Uterus (tissue), 2 donors: ENCODE measurements at regions not wholly inside any gene's neighbourhood (a gene's known extent, or its start where the extent isn't known, plus 50 kb on each side); places are given as distances from the start of the nearest gene placed in this dataset.

Source experiments
- POLR2A ChIP-seq, 2 donors: fragments of 450-650 bp; IDR thresholded peaks; one replicate each; pipeline ENCODE4 v1.6.1; 2016; ENCODE audit warnings: antibody characterized with exemption in 2 of 2, mild to moderate bottlenecking in 1 of 2, moderate library complexity in 1 of 2
- TF ChIP-seq, protein P1 (sequence below), 4 experiments: fragments of 200-600 bp in 2 of 4; fragments of 450-650 bp in 2 of 4; sonication (generic) in 2 of 4; IDR thresholded peaks; one replicate each; pipeline ENCODE4 v1.5.1; 2016 to 2019; ENCODE audit warnings: antibody characterized with exemption in 4 of 4, mild to moderate bottlenecking in 2 of 4, moderate library complexity in 1 of 4

DNA sequence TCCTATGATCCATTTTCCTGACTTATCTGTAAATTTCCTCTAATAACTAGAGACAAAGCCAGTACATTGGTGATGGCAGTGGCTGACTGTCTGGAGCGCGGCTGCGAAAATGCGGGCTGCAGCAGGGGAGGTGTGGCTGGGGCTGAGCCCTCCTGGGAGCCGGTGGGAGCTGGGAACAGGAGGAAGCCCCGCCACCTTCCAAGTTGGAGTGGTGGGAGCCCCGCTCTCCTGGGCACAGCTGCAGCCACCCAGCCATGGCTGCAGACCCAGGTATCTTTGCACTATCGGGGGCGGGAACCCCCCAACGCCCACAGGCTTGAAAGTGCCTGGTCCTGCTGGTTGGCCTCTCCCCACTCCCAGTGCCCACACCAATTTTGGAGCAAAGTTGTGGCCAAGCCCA, 633.0 kb upstream of the TMEFF2 start:
- TF ChIP-seq, protein P1, sequence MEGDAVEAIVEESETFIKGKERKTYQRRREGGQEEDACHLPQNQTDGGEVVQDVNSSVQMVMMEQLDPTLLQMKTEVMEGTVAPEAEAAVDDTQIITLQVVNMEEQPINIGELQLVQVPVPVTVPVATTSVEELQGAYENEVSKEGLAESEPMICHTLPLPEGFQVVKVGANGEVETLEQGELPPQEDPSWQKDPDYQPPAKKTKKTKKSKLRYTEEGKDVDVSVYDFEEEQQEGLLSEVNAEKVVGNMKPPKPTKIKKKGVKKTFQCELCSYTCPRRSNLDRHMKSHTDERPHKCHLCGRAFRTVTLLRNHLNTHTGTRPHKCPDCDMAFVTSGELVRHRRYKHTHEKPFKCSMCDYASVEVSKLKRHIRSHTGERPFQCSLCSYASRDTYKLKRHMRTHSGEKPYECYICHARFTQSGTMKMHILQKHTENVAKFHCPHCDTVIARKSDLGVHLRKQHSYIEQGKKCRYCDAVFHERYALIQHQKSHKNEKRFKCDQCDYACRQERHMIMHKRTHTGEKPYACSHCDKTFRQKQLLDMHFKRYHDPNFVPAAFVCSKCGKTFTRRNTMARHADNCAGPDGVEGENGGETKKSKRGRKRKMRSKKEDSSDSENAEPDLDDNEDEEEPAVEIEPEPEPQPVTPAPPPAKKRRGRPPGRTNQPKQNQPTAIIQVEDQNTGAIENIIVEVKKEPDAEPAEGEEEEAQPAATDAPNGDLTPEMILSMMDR (IDR thresholded peaks at IDR 0.05) = no peak
- TF ChIP-seq POLR2A (IDR thresholded peaks at IDR 0.05) = no peak
